Muscle layer of duodenum (tissue), 2 donors: ENCODE measurements at regions not wholly inside any gene's neighbourhood (a gene's known extent, or its start where the extent isn't known, plus 50 kb on each side); places are given as distances from the start of the nearest gene placed in this dataset.
"Not testable (repeated sequence)": the region's sequence is repeated elsewhere in the genome, so short reads cannot be mapped to it uniquely, and the experiment has no call there.

Source experiments
- H3K27ac ChIP-seq: one replicate; pipeline ENCODE4 v1.7.0; 2013; ENCODE audit warnings: mild to moderate bottlenecking, low read length
- H3K27me3 ChIP-seq: one replicate; pipeline ENCODE4 v1.7.0; 2013; ENCODE audit warnings: low read depth, mild to moderate bottlenecking, control low read depth, low read length
- H3K36me3 ChIP-seq, 2 donors: one replicate each; pipeline ENCODE4 v1.7.0; 2013; ENCODE audit warnings: low read length in 2 of 2, control low read depth in 1 of 2, mild to moderate bottlenecking in 1 of 2; ENCODE audit not compliant: insufficient read depth in 2 of 2, control insufficient read depth in 1 of 2
- H3K4me1 ChIP-seq, 2 donors: one replicate each; pipeline ENCODE4 v1.7.0; 2013; ENCODE audit warnings: low read length in 2 of 2, mild to moderate bottlenecking in 2 of 2, control low read depth in 1 of 2, moderate library complexity in 1 of 2; ENCODE audit not compliant: insufficient read depth in 2 of 2, control insufficient read depth in 1 of 2
- H3K4me3 ChIP-seq, 2 donors: one replicate each; pipeline ENCODE4 v1.7.0; 2013; ENCODE audit warnings: low read length in 2 of 2, low read depth in 1 of 2, mild to moderate bottlenecking in 1 of 2
- H3K9me3 ChIP-seq, 2 donors: one replicate each; pipeline ENCODE4 v1.7.0; 2013; ENCODE audit warnings: low read length in 2 of 2, control low read depth in 1 of 2, mild to moderate bottlenecking in 1 of 2; ENCODE audit not compliant: control insufficient read depth in 1 of 2
- donor health status: healthy.

GRCh38 chr5:159480849-159481248 is 150.6 kb upstream of the IL12B start:
- peaks cover 0 to 3% of the 10 kb centered on the region in 2 donors for H3K9me3 ChIP-seq

DNA sequence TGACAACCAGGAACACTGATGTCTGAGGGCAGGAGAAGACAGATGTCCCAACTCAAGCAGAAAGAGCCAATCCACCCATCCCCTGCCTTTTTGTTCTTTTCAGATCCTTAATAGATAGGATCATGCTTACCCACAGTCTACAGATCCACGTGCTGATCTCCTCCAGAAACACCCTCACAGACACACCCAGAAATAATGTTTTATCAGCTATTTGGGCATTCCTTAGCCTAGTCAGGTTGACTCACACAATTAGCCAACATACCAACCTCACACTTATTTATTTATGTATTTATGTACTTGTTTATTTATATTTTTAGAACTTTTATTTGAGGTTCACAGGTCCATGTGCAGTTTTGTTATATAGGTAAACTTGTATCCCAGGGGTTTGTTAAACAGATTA is 151.5 kb upstream of the IL12B start:
- H3K27ac ChIP-seq, result no peak overlapping the region
- H3K36me3 ChIP-seq, result no peaks in the 10 kb centered on the region
- peaks cover 3% of the 10 kb centered on the region for H3K27me3 ChIP-seq
- H3K9me3 ChIP-seq, result no peaks in the 10 kb centered on the region
- no peak overlapping the region for H3K4me3 ChIP-seq
- H3K4me1 ChIP-seq, result no peaks in the 10 kb centered on the region

More at GRCh38 chr5:159480849-159481248, 150.6 kb upstream of the IL12B start:
- H3K4me1 ChIP-seq, result no peaks in the 10 kb centered on the region
- H3K4me3 ChIP-seq, result no peak overlapping the region
- peaks cover 3% of the 10 kb centered on the region for H3K27me3 ChIP-seq
- H3K36me3 ChIP-seq, result no peaks in the 10 kb centered on the region
- no peak overlapping the region for H3K27ac ChIP-seq

- Histone ChIP-seq H3K4me1 (no peaks in the 10 kb centered on the region), H3K36me3 (no peaks in the 10 kb centered on the region), H3K9me3 (no peaks in the 10 kb centered on the region), H3K4me3 (no peak overlapping the region), H3K27me3 (no peaks in the 10 kb centered on the region), H3K27ac (no peak overlapping the region)
Observed at GRCh38 chr5:159486836-159487235, 156.5 kb upstream of the IL12B start.

GRCh38 chr5:159488516-159488915 is 158.2 kb upstream of the IL12B start:
- Histone ChIP-seq H3K36me3 (no peaks in the 10 kb centered on the region), H3K27ac (no peak overlapping the region), H3K9me3 (no peaks in the 10 kb centered on the region), H3K4me3 (no peak overlapping the region), H3K4me1 (no peaks in the 10 kb centered on the region), H3K27me3 (no peaks in the 10 kb centered on the region)

GRCh38 chr5:159489779-159490178 is 159.5 kb upstream of the IL12B start:
- Histone ChIP-seq H3K27me3 (no peaks in the 10 kb centered on the region), H3K4me1 (no peaks in the 10 kb centered on the region), H3K27ac (no peak overlapping the region), H3K36me3 (no peaks in the 10 kb centered on the region), H3K4me3 (no peak overlapping the region), H3K9me3 (no peaks in the 10 kb centered on the region)

GRCh38 chr5:159490507-159490906 is 160.2 kb upstream of the IL12B start:
- Histone ChIP-seq H3K4me1 (no peaks in the 10 kb centered on the region), H3K27me3 (no peaks in the 10 kb centered on the region), H3K4me3 (no peak overlapping the region), H3K36me3 (no peaks in the 10 kb centered on the region), H3K27ac (no peak overlapping the region), H3K9me3 (no peaks in the 10 kb centered on the region)

DNA sequence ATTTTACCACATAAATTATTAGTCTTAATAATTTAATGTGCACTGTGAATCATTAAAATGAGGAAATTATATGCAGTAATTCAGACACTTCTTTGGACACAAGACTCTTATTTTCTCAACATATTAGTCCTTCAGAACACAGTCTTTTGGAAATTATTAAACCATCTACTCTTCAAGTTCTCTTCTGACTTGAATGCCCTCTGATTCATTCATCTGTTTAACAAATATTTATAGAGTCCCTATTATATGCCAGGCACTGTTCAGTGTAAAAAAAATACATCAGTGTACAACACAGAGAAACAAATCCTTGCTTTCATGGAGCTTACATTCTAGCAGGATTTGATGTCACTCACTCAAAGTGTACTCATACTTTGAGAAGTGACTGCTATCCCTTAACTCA is 163.4 kb upstream of the IL12B start:
- Histone ChIP-seq H3K4me1 (no peaks in the 10 kb centered on the region), H3K4me3 (no peak overlapping the region), H3K36me3 (no peaks in the 10 kb centered on the region), H3K27me3 (no peaks in the 10 kb centered on the region), H3K27ac (no peak overlapping the region), H3K9me3 (no peaks in the 10 kb centered on the region)

GRCh38 chr5:159496773-159497172 is 166.5 kb upstream of the IL12B start:
- Histone ChIP-seq H3K27me3 (no peaks in the 10 kb centered on the region), H3K9me3 (no peaks in the 10 kb centered on the region), H3K27ac (no peak overlapping the region), H3K4me1 (no peaks in the 10 kb centered on the region), H3K36me3 (no peaks in the 10 kb centered on the region), H3K4me3 (no peak overlapping the region)

DNA sequence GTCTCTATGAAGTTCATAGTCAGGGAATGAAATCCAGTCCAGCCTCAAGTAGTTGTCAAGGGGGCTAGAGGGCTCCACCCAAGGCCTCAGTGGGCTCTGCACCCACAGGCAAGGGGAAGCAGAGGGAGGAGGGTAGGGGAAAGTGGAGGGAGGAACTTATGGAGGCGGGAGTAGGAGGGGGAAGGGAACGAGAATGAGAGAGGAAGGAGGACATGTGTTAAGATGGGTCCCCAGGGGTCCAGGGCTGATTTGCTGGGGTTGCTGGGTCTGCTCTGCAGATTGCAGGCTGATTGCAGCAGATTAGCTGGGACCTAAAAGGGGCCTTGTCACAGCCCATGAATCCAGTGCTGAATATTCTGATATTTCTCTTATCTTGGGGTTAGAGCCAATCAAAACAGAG is 166.9 kb upstream of the IL12B start:
- H3K9me3 ChIP-seq, result no peaks in the 10 kb centered on the region
- no peaks in the 10 kb centered on the region for H3K4me1 ChIP-seq
- H3K4me3 ChIP-seq, result no peak overlapping the region
- no peaks in the 10 kb centered on the region for H3K36me3 ChIP-seq
- no peak overlapping the region for H3K27ac ChIP-seq
- H3K27me3 ChIP-seq, result no peaks in the 10 kb centered on the region

DNA sequence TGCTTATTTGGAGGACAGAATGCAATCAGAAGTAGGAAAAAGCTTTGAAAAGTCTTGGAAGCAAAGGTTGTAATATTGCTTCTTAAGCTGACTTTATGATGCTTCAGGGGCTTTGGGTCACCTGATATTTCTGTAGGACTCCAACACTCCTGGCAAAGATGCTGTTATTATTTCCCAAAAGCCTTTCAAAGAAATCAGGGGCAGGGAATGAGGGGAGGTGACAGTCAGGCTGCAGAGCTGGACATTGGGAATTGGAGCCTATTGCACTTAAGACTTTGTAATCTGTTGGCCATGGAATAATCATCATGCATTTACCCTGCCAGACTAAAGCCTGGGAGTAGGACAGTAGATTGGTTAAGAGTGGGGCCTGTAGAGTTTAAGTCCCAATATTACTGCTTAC is 168.3 kb upstream of the IL12B start:
- Histone ChIP-seq H3K9me3 (no peaks in the 10 kb centered on the region), H3K4me3 (no peak overlapping the region), H3K36me3 (no peaks in the 10 kb centered on the region), H3K27ac (no peak overlapping the region), H3K4me1 (no peaks in the 10 kb centered on the region), H3K27me3 (no peaks in the 10 kb centered on the region)

GRCh38 chr5:159502116-159502515 is 171.8 kb upstream of the IL12B start:
- H3K4me3 ChIP-seq, H3K4me1 ChIP-seq, H3K36me3 ChIP-seq, H3K27me3 ChIP-seq, H3K27ac ChIP-seq, H3K9me3 ChIP-seq: not testable (repeated sequence)

DNA sequence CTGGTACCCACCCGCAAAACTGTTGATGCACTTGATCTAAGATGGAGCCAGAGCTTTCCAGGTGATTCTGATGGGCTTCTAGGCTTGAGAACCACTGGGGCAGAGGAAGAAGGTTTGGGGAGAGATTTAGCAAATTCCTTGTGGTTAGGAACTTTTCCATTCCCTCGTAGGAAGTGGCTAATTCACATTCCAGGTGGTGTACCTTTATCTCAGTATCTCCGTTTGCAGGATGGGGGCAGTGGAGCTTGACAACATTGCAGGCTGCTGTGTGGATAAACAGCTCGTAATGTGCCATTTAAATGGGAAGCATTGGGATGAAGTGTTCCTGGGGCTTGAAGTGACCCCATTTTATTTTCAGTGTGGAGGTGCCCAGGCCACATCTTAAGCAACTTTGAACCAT is 172.9 kb upstream of the IL12B start:
- Histone ChIP-seq H3K9me3 (no peaks in the 10 kb centered on the region), H3K4me1 (peaks cover 0 to 4% of the 10 kb centered on the region in 2 donors), H3K4me3 (no peak overlapping the region), H3K27me3 (no peaks in the 10 kb centered on the region), H3K36me3 (no peaks in the 10 kb centered on the region), H3K27ac (no peak overlapping the region)
